ENCODE measurements at regions not wholly inside any gene's neighbourhood (a gene's known extent, or its start where the extent isn't known, plus 50 kb on each side); places are given as distances from the start of the nearest gene placed in this dataset.

DNA sequence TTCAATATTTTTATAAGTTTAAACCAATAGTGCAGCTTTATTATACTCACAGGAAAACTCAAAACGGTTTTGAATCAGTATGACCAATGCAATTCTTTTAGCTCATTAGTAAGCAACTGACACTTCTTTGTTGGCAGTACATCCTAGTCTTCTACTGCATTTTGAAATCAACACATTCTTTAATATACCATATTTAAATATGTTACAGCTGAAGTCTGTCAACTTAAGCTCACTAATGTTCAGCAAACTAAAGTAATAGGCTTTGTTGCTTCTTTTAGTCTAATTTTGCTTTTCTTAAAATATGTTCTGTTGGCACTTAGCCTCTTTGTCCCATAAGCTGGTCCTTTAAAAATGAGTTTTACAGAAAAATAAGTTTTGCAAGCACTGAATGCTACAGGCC, 55.4 kb upstream of the CCBE1 start:
- DNase-seq: no peak

DNA sequence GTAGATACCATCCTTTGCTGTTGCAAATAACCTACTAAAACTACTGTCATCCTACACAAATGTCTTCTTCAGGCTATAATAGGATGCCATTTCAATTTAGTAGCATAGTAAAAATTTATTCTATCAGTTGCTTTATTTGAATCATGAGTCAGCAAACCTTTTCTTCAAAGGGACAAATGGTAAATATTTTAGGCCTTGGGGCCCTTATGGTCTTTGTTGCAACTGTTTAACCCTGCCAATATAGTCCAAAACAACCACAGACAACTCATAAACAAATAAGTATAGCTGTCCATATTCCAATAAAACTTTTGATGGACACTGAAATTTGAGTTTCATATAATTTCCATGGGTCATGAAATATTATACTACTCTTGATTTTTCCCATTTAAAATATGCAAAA, 54.0 kb upstream of the CCBE1 start:
- no peak for DNase-seq

DNA sequence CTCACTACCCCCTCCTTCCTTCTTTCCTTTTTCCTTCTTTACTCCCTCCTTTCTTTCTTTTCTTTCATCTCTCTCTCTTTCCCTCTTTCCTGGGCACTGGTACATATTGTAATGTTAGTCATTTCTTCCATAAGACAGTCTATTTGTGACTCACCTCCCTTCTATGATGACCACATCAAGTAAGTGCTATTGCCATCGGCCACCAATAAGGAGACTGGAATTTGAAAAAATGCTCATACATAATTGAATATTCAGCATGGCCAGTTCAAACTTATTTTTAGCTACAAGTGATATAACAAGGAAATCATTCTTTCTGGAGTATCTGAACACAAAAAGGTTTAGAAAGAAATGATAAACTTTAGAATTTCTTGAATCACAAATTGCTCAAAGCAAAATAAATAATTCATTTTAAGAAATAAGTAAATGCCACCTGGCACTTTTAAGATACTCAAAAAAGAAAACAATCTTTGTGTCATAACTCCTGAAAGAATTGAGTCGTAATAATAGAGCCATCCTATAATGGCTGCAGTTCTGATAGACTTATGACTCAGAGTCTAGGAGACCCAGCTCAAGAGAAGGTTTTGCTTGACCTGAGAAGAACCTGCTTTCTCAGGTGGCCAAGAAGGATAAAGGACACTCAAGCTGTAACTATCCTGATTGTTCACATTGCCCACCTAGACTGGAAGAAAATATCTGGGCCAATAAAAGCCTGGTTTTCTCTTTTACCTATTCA, 51.6 kb upstream of the CCBE1 start:
- DNase-seq: no peak
